ENCODE measurements at regions not wholly inside any gene's neighbourhood (a gene's known extent, or its start where the extent isn't known, plus 50 kb on each side); places are given as distances from the start of the nearest gene placed in this dataset.
"Not testable (repeated sequence)": the region's sequence is repeated elsewhere in the genome, so short reads cannot be mapped to it uniquely, and the experiment has no call there.

GRCh38 chr10:8637640-8638039 is 583.2 kb downstream of the GATA3 start:
- H3K4me1 Mint-ChIP-seq, result no peaks in the 10 kb centered on the region

DNA sequence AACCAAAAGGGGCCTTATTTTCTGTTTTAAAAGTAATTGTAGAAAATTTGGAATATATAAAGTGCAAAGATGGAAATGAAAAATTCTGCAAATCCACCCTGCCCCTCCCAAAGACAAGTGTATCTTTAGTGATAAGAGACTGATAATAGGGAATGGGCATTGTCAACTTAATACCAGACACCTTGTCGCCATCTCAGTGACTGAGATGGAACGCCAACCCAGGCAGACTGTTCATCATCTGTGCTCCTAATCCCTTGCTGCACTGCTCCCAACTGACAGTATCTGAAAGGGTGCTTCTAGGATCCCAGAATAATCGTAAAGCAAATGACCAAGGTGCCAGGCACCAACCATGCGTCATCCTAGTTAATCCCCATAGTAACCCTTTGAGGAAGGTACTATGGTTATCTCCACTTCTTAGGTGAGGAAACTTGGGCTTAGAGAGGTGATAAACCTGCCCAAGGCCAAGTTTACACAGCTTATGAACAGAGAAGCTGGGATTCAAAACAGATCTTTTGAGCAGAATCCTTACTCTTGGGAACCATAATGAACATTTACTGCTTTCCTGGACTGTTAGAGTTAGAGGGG is 583.7 kb downstream of the GATA3 start:
- Mint-ChIP-seq H3K27ac (no peak overlapping the region), H3K36me3 (no peaks in the 10 kb centered on the region), H3K4me3 (no peak overlapping the region), H3K27me3 (no peaks in the 10 kb centered on the region), H3K9me3 (peaks cover 4% of the 10 kb centered on the region), H3K4me1 (no peaks in the 10 kb centered on the region)
- DNase-seq (ENCODE audit: low spot score in 2 of 2), result no peak
- ATAC-seq (ENCODE audit: low read depth), result no peak

More at GRCh38 chr10:8637640-8638039, 583.2 kb downstream of the GATA3 start:
- Mint-ChIP-seq H3K4me3 (no peak overlapping the region), H3K36me3 (no peaks in the 10 kb centered on the region), H3K27ac (no peak overlapping the region), H3K27me3 (no peaks in the 10 kb centered on the region), H3K9me3 (peaks cover 4% of the 10 kb centered on the region)
- ATAC-seq (ENCODE audit: low read depth) (no peak), DNase-seq (ENCODE audit: low spot score in 2 of 2) (no peak)

DNA sequence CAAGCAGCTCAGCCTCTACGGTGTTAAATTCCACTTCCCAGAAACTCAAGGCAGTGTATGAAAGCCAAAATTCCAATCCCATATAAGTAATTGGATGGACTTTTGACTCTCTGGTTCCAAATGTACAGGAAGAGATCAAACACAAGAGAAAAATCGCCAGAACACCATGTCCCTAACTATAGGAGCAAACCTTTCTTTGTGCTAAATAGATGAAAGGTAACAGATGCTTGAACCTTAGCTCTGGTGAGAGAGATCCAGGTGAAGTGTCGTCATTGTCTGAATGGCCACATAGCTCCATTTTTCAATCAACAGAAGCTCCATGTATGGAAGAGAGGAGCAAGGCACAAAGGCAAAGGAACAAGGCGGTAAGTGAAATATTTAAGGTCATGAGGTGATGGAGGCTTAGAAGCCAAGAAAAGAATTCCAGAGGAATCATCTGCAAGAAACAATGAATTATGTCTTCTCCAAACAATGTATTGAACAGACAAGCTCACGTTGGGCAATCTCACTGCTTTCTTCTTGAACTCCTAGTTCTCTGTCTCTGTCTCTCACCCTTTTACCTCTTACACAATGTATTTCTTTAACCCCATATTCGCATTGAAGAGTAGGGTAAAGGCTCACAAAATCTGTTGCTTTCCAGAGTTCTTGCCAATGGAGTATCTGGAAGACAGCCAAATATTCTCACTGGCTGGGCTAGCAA is 585.1 kb downstream of the GATA3 start:
- Mint-ChIP-seq H3K4me1 (no peaks in the 10 kb centered on the region), H3K36me3 (no peaks in the 10 kb centered on the region), H3K27ac (no peak overlapping the region), H3K27me3 (no peaks in the 10 kb centered on the region), H3K4me3 (no peak overlapping the region), H3K9me3 (peaks cover 4% of the 10 kb centered on the region)
- no peak for DNase-seq (ENCODE audit: low spot score in 2 of 2)
- ATAC-seq (ENCODE audit: low read depth), result no peak

DNA sequence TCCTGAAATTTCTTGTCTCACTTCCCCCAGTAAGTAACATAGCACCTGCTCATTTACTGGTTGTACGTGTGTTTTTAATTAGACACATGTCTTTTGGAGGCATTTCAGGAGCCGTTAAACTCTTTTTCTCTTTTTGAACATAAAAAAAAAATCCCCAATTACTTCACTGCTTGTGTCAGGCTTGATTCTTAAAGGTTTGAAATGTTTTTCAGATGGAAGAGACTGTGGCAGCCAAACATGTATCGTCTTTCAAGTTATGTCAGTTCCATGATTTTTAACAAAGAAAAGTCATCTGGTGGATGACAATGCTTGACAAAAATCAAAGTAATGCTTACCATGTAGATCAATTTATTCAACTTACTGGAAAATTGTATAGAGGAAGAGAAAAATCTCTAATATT is 585.8 kb downstream of the GATA3 start:
- Mint-ChIP-seq H3K9me3 (peaks cover 4% of the 10 kb centered on the region), H3K36me3 (no peaks in the 10 kb centered on the region), H3K27me3 (no peaks in the 10 kb centered on the region), H3K4me3 (no peak overlapping the region), H3K4me1 (no peaks in the 10 kb centered on the region), H3K27ac (no peak overlapping the region)
- DNase-seq (ENCODE audit: low spot score in 2 of 2), result no peak
- no peak for ATAC-seq (ENCODE audit: low read depth)

- Mint-ChIP-seq H3K4me3 (no peak overlapping the region), H3K27me3 (no peaks in the 10 kb centered on the region), H3K4me1 (no peaks in the 10 kb centered on the region), H3K36me3 (no peaks in the 10 kb centered on the region), H3K9me3 (peaks cover 4% of the 10 kb centered on the region), H3K27ac (no peak overlapping the region)
- ATAC-seq (ENCODE audit: low read depth) (no peak), DNase-seq (ENCODE audit: low spot score in 2 of 2) (no peak)
Observed at GRCh38 chr10:8640878-8641277, 586.4 kb downstream of the GATA3 start.

DNA sequence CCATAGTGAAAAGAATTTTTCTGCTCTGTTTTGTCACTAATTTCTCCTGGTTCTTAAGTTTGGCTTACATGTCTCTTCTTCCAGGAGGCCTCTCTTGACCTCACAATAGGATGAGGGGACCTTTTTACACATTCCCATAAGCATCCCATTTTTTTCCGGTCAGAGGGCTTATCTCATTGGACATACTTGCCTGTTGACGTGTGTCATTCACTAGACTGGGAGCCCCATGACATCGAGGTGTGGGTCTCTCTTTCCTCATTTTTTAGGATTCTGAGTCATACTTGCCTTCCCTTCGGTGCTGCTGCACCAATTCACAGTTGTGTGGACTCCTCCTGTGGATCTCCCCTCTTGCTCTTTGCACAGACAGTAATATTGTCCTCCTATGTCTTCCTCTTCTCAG is 601.8 kb downstream of the GATA3 start:
- Mint-ChIP-seq H3K36me3 (no peaks in the 10 kb centered on the region), H3K4me1 (no peaks in the 10 kb centered on the region), H3K9me3 (peaks cover 5% of the 10 kb centered on the region), H3K27ac (no peak overlapping the region), H3K27me3 (no peaks in the 10 kb centered on the region), H3K4me3 (no peak overlapping the region)
- ATAC-seq (ENCODE audit: low read depth) (no peak), DNase-seq (ENCODE audit: low spot score in 2 of 2) (no peak)

DNA sequence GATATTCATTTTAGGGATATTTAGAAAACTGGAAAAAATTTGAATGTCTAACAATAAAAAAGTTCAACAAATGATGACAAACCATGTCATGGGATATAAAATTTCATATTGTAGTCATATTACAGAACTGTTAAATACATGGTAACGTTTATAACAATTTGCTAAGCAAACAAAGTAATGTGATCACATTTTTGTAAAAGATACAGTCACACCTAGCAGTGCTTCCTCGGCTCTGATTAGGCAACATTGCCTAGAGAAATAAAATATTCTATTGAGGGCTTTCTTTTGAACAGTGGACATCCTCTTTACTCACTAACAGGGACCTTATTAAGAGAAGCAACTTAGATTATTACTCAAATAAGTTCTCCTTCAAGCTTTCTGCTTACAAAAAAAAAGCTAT is 605.5 kb downstream of the GATA3 start:
- DNase-seq (ENCODE audit: low spot score in 2 of 2), result no peak
- no peak overlapping the region for H3K4me3 Mint-ChIP-seq
- peaks cover 2% of the 10 kb centered on the region for H3K27me3 Mint-ChIP-seq
- H3K27ac Mint-ChIP-seq, result no peak overlapping the region
- peaks cover 5% of the 10 kb centered on the region for H3K9me3 Mint-ChIP-seq
- no peaks in the 10 kb centered on the region for H3K36me3 Mint-ChIP-seq
- no peak for ATAC-seq (ENCODE audit: low read depth)
- H3K4me1 Mint-ChIP-seq, result no peaks in the 10 kb centered on the region

GRCh38 chr10:8661886-8662285 is 607.4 kb downstream of the GATA3 start:
- no peak for DNase-seq (ENCODE audit: low spot score in 2 of 2)
- Mint-ChIP-seq H3K4me1 (no peaks in the 10 kb centered on the region), H3K36me3 (no peaks in the 10 kb centered on the region), H3K9me3 (peaks cover 3% of the 10 kb centered on the region), H3K27ac (no peak overlapping the region), H3K27me3 (peaks cover 2% of the 10 kb centered on the region), H3K4me3 (no peak overlapping the region)
- ATAC-seq (ENCODE audit: low read depth), result no peak

- no peak overlapping the region for H3K4me3 Mint-ChIP-seq
- peaks cover 3% of the 10 kb centered on the region for H3K9me3 Mint-ChIP-seq
- no peak for ATAC-seq (ENCODE audit: low read depth)
Observed at GRCh38 chr10:8663131-8663530, 608.6 kb downstream of the GATA3 start.

DNA sequence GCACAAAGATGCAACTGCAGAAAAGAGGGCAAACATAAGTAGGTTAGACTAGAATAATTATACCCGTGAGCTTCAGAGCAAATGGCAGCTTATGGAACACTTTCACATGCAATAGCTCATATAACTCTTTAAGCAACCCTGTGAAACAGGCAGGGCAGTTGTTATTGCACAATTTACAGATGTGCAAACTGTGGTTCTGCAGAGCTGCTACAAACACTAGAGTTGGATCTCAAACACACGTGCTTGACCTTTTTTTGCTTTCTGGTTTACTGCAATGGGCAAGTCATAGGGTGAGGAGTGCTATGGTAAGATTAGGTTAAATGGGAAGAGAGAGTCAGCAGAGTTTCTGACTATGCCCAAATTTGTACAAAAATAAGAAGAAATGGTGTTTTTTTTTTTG is 610.8 kb downstream of the GATA3 start:
- ATAC-seq (ENCODE audit: low read depth) (no peak), DNase-seq (ENCODE audit: low spot score in 2 of 2) (no peak)
- Mint-ChIP-seq H3K27ac (no peak overlapping the region), H3K4me3 (no peak overlapping the region), H3K36me3 (no peaks in the 10 kb centered on the region), H3K9me3 (peaks cover 3% of the 10 kb centered on the region), H3K27me3 (peaks cover 2% of the 10 kb centered on the region), H3K4me1 (no peaks in the 10 kb centered on the region)

More at GRCh38 chr10:8663131-8663530, 608.6 kb downstream of the GATA3 start:
- Mint-ChIP-seq H3K36me3 (no peaks in the 10 kb centered on the region), H3K27me3 (peaks cover 2% of the 10 kb centered on the region), H3K4me1 (no peaks in the 10 kb centered on the region), H3K27ac (no peak overlapping the region)
- DNase-seq (ENCODE audit: low spot score in 2 of 2), result no peak

GRCh38 chr10:8670461-8670860 is 616.0 kb downstream of the GATA3 start:
- H3K27ac Mint-ChIP-seq, result no peak overlapping the region
- H3K4me1 Mint-ChIP-seq, result no peaks in the 10 kb centered on the region
- no peak overlapping the region for H3K4me3 Mint-ChIP-seq
- H3K9me3 Mint-ChIP-seq, result peaks cover 4% of the 10 kb centered on the region
- H3K27me3 Mint-ChIP-seq, result no peaks in the 10 kb centered on the region
- no peaks in the 10 kb centered on the region for H3K36me3 Mint-ChIP-seq
- ATAC-seq (ENCODE audit: low read depth) (no peak), DNase-seq (ENCODE audit: low spot score in 2 of 2) (no peak)

DNA sequence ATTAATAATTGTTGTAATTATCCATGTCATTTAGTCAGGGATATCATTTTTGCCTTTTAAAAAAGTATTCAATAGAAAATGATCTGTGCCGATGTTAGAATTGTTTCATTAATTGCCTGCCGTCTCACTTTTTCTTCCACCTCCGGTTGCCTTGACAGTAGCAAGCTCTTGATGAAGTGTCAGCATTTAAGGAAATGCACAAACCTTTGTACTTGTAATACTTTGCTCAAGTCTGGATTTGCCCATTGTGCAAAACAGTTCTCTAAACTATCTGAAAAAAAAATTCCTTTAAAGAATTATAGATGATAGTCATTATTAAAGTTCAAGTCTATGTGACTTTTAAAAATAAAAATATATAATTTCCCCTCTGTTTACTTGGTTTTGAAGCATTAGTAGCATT is 619.7 kb downstream of the GATA3 start:
- DNase-seq (ENCODE audit: low spot score in 2 of 2) (no peak), ATAC-seq (ENCODE audit: low read depth) (no peak)
- H3K27me3 Mint-ChIP-seq, result no peaks in the 10 kb centered on the region
- H3K27ac Mint-ChIP-seq, result no peak overlapping the region
- H3K9me3 Mint-ChIP-seq, result peaks cover 5% of the 10 kb centered on the region
- no peaks in the 10 kb centered on the region for H3K4me1 Mint-ChIP-seq
- H3K4me3 Mint-ChIP-seq, result no peak overlapping the region
- no peaks in the 10 kb centered on the region for H3K36me3 Mint-ChIP-seq

GRCh38 chr10:8677642-8678041 is 623.2 kb downstream of the GATA3 start:
- ATAC-seq (ENCODE audit: low read depth) (no peak), DNase-seq (ENCODE audit: low spot score in 2 of 2) (no peak)
- H3K27me3 Mint-ChIP-seq, result no peaks in the 10 kb centered on the region
- no peak overlapping the region for H3K27ac Mint-ChIP-seq
- H3K36me3 Mint-ChIP-seq, result no peaks in the 10 kb centered on the region
- H3K9me3 Mint-ChIP-seq, result peaks cover 13% of the 10 kb centered on the region
- H3K4me3 Mint-ChIP-seq, result no peak overlapping the region
- H3K4me1 Mint-ChIP-seq, result no peaks in the 10 kb centered on the region

DNA sequence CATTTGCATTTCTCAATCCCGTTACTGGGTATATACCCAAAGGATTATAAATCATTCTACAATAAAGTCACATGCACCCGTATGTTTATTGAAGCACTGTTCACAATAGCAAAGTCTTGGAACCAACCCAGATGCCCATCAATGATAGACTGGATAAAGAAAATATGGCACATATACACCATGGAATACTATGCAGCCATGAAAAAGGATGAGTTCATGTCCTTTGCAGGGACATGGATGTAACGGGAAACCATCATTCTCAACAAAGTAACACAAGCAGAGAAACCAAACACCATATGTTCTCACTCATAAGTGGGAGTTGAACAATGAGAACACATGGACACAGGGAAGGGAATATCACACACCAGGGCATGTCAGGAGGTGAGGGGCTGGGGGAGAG is 630.4 kb downstream of the GATA3 start:
- DNase-seq (ENCODE audit: low spot score in 2 of 2); H3K27ac Mint-ChIP-seq; H3K4me1 Mint-ChIP-seq; H3K4me3 Mint-ChIP-seq; H3K27me3 Mint-ChIP-seq; ATAC-seq (ENCODE audit: low read depth); H3K36me3 Mint-ChIP-seq: not testable (repeated sequence)
- H3K9me3 Mint-ChIP-seq, result peaks cover 11% of the 10 kb centered on the region

DNA sequence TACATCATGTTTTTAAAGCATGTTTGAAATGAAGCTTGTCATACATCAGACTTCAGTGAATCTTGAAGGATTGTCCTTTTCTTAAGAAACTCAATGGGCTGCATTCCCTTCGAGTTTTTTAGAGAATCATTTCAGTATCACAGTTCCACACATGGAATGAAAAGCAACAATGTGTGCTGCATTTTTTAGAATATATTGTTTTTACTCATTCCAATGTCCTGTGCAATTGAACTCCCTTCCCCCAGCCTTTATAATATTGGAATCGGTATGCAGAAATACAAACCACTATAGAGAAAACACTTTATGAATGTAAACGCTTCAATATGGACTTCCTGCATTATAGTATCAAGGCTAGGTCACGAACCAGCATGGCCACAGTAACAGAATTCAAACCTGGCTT is 634.4 kb downstream of the GATA3 start:
- DNase-seq (ENCODE audit: low spot score in 2 of 2) (no peak), ATAC-seq (ENCODE audit: low read depth) (no peak)
- H3K27me3 Mint-ChIP-seq, result no peaks in the 10 kb centered on the region
- H3K36me3 Mint-ChIP-seq, result no peaks in the 10 kb centered on the region
- no peaks in the 10 kb centered on the region for H3K4me1 Mint-ChIP-seq
- peaks cover 9% of the 10 kb centered on the region for H3K9me3 Mint-ChIP-seq
- no peak overlapping the region for H3K4me3 Mint-ChIP-seq
- no peak overlapping the region for H3K27ac Mint-ChIP-seq

Measured in memory B cell (primary cell).